Endometrium (tissue), 2 donors: ENCODE measurements at regions not wholly inside any gene's neighbourhood (a gene's known extent, or its start where the extent isn't known, plus 50 kb on each side); places are given as distances from the start of the nearest gene placed in this dataset.

Experiments used
- FAIRE-seq: peaks from 2 replicates; lab custom pipeline; 2012; peaks lifted over from hg19 to GRCh38; lab: Jason Lieb, UNC
- donor health status: control.
- donor health status: control.

DNA sequence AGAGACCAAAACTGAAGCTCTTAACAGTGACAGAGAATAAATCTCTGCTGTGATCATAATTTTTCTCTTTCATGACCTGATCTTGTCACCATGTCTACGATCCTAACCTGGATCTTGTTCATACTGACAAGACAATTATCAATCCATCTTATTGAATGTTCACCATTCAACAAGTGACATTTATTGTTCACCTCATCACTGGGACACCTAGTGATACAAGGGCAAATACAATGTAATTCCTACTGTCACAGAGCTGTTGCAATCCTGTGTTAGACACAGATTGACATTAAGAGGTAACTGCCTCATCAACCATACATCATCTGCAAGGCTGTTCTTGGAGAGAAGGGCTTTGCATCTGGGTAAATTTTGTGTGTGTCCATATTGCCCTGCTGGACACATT, 942.4 kb upstream of the PRR20A start:
- no peak for FAIRE-seq

DNA sequence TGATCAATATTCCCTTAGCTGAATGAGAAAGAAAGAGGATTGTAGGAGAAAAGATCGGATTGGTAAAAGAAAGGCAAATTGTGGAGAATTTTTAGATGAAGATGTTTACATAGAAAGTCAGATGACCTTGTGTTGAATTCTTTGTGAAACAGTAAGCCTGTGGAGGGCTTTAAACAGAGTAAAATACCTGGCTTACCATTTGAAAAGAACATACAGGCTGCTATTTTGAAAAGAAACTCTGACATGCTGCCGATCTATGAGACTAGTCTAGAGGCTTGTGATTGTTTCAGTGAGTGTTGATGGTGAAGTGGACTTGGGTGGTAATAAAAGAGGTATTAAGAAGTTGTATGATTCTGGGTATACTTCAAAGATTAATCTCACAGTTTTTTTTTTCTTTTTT, 938.9 kb upstream of the PRR20A start:
- no peak for FAIRE-seq

DNA sequence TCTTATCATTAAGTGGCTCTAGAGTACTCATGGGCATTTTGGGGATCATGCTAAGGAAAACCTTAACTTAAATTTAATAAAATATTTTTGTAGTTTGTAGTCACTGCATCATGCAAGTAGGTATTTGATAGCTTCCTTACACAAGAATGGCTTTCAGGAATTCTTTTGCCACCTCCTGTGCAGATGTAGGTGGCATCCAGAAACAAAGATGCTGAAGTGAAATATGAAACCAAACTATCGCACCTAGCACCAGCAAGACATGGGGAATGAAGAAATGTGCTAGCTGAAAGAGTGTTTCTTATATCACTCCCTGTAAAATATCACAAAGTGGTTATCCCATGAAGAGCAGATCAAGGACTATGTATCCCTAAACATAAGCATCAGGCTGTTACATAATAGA, 924.5 kb upstream of the PRR20A start:
- no peak for FAIRE-seq

DNA sequence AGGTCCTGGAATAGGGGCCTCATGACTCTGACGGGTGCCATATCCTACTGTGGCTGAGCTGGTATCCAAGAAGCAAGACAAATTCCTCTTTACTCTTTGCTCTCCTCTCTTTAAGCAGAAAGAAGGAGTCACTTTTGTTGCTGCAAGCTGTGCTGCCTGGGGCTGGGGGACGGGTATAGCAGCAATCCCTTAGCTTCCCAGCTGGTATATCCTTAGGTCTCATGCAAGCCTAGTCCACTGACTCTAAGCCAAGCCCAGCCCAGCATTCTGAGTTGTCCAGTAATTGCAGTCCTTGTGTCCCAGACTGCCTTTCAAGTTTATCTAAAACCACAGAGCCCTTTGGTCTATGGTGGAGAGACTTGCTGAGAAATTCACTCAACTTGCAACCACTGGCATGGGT, 893.0 kb upstream of the PRR20A start:
- no peak for FAIRE-seq

DNA sequence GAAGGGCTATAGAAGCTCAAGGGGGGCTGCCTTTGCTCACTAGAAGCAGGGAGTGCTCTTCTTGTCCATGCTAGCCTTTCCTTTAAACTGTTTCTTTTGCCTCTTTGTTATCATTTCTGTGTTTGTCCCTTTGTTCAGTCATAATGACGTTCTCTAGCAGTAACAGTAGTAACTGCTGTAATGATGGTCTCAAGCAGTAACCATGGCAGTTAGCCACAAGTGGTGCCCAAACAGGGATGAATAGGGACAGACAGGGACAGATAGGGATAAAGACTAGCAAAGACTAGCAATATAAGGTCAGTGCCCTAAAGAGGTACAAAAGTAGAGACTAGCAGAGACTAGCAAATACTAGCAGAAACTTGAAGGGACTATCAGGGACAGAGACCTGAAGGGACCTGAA, 869.0 kb upstream of the PRR20A start:
- no peak for FAIRE-seq

DNA sequence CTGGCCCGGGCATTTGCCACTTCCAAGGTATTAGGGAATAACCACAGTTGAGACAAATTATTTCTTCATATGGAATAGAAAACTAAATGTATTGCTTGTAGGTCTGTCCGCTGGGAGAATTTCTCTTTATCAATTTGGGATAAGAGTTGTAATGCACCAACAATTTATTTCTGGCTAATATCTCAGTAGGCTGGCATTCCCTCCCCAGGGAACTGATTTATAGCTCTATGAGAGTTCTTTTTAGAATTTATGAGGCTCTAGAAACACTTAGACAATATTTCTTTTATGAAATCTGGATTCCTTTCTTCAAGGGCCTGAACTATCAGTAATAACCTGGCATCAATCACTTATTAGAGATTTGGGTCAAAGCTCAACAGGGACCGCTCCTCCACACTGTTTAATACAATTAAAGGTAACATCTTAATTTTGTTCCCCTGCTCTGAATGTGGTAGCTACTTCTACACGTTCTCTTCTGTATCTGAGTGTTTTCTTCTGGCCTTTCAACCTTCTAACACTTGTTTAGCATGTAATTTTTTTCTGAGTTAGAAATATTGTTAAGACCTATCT, 857.4 kb upstream of the PRR20A start:
- no peak for FAIRE-seq

DNA sequence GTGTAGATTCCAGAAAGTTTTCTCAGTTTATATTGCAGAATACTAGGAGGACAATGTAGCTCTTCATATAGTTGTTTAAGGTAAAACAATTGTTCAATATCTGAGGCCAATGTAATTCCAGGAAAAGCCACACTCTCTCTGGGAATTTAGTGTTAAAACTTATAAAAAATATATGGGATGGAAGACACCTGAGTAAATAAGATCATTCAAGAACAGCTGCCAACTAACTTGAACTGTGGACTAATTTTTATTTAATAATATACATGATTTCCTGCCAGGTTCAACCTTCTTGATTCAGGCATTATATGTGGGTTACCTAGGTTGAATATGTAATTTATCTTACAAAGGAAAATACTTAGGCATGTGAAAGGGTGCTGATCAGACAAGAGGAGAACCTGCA, 841.1 kb upstream of the PRR20A start:
- no peak for FAIRE-seq

DNA sequence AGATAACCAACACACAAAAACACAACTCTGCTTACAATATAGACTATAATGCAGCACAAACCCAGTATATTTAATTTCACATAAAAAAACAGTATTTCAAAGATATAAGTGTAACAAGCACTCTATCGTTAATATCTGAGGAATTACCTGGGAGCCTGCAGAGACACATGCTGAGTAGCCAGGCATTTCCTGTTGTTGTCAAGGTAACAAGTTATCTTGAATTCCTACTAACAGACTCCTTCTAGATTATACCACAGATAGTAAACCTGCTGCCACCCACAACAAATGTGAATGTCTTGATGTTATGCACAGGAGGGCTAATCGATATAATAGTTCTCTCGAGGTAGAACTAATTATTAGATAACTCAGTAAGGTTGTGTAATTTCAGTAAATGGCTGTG, 826.0 kb upstream of the PRR20A start:
- no peak for FAIRE-seq

DNA sequence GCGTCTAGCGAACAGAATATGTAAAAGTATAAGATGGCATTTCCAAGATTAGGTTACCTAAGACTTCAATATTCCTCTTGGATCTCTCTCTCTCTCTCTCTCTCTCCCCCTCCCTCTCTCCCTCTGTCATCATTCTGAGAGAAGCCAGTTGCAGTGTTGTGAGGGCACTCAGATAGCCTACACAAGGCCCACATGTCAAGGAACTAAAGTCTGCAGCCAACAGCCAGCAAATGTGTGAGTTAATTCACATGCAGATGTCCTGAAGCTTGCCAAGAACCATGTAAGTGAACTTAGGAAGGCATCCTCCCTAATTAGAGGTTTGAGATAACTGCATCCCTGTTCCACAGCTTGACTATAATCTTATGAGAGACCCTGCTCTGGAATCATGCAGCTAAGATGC, 822.9 kb upstream of the PRR20A start:
- no peak for FAIRE-seq

DNA sequence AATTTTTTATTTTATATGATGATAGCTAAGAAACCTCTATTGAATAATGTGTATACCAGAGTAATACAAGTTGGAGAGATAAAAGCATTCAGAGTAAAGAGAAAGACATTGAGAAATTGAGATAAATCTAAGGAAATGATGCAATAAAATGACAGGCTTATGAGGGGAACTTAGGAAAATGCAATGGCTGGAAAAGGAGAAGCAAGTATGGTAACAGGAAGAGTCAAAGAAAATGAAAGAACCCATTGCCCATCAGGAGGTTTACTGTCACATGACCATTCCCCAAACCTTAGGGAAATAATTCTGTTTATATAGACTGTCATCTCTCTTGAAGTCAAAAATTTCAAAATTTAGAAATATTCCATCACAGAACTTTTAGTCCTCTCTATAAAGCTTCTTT, 808.0 kb upstream of the PRR20A start:
- no peak for FAIRE-seq

DNA sequence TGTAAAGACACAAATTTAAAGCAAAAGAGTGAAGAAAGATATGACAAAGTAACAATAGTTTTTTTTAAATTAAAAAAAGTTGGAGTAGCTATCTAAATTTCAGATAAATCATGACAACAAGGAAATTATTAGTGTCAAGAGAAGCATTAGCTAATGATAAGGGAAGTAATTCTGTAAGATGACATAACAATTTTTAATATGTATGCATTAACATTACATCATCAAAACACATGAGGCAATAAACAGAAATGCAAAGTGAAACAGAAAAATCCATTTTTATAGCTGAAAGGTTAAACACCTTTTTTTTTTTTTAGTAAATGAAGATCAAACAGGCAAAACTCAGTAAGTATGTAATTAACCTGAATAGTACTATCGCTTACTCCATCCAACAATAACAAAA, 804.9 kb upstream of the PRR20A start:
- no peak for FAIRE-seq

DNA sequence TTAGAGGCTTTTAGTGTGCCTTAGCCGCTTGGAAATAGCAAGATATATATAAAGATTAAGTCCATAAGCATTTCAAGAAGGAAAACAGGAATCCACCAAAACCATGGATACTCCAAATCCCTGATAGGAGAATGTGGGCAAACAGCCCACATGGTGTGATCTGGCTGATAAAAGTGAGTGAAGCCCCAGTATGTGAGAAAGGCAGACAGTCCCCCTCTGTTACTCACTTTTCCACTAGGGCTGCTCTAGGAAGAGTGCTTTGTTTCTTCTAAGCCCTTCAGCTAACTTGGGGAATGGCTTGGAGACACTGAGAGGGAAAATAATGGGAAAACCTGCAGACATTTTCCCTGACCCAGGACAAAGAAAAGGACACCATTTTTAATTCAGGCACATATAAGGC, 802.3 kb upstream of the PRR20A start:
- FAIRE-seq = no peak

DNA sequence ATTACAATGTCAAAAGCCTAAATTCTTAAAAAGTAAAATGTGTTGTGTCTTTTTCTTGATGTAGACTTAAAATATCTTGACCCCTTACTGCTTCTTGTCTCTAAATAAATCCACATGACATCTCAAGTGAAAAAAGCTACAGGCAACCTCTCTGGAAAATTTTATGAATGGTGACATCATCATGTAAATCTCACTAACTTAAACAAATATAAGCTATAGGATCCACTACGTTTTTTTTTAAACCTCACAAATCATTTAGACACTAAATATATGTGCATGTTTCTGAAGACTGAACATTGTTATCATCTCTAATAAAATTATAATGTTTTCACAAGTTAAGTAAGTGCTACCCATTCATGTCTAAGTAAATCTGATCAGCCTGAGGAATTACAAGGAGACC, 793.7 kb upstream of the PRR20A start:
- no peak for FAIRE-seq

DNA sequence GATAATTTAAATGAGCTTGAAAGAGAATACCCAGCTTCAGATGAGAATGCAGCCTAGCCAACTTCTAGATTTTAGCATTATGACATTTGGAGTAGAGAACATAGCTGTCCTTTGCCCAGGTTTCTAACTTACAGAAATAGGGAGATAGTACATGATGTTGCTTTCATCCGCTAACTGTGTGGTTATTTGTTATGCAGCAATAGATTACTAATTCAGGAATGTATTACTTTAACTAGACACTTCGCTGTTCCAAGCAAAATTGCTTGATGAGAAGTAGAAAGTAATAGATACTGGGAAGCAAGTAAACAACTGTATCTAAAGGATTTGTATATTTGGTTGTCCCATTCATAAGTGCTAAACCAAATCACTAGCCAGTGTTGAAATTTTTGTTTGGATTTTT, 790.9 kb upstream of the PRR20A start:
- no peak for FAIRE-seq

DNA sequence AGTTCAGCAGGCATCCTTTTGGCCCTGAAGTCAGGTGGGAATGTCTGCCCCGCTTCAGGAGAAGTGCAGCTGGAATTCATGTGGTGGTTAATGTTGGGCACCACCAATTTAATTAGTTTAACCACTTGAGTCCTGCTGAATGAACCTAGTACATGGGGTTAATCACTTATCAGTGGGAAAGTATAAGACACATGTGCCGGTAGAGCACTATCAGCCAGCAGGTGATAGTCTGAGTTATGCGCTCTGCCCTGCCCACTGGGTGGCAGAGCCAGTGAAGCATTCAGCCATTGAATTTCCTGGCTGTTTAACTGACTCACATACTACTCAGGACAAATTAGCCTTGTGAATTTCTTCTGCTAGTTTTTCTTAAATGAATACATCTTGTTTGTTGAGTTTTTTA, 789.7 kb upstream of the PRR20A start:
- no peak for FAIRE-seq

DNA sequence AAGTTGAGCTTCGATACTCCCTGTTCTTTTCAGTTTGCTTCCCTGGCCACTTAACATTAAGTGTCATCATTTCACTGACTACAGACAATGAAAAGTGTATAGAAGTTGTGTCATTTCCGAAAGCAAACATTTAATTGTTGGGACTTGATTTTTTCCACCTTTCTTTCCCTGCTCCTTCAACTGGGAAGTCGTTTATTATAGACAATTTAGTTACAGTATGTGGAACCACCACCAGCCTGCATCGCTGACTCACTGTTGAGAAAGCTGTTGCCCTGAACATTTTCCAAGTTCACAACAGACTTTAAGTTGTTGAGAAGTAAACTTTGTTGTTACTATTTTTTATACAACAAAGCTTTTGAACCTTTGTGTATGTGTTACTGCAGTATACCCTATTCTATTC, 788.4 kb upstream of the PRR20A start:
- FAIRE-seq = no peak

DNA sequence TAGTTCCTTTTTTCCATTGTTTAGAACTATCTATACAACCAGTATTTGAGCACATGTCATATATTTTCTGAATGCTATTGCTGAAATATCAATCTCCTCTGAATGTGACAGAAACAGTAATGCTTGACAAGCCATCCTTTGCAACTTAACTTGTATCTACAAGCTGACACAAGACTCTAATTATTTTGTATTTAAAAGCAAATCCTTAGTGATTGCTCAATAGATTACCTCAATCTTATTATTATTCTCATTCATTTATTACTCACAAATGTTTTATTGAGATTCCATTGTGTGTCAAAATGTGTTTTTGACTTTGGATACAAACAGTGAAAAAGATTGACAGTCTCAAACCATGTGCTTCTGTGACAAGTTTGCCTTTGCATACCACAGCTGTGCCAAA, 787.8 kb upstream of the PRR20A start:
- no peak for FAIRE-seq

DNA sequence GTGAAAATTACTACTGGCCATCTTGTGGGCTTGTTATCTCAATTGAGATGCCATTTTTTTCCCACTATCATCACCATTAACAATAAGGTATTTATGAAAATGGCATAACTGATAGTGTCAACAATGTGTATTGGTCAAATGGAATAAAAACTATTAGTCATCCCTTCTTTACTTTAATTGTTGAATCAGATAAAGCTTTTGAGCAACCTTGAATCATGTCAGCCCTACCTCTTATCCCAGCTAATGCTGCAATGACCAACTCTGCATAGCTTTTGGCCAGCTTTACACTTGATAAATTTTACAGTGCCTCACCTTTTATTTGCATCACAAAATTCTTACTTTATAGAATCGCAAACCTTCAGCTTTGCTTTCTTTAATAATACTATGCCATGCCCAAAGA, 784.0 kb upstream of the PRR20A start:
- no peak for FAIRE-seq

DNA sequence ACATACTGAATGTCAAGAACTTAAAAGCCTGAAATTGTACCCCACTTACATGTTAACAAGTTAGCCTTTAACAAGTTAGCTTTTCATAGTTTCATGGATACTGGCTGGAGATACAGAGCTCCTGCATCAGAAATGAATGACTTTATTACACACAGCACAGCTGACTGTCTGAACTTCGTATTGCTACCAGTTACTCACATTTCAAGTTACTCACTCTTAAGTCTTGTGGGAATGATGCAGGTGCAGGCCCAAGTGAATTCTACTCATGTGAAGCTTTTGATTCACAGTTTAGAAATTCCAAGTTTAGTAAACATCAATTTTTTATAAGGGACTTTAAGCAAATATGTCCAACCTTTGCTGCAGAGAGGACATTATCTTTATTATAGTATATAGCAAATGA, 762.2 kb upstream of the PRR20A start:
- FAIRE-seq = no peak

DNA sequence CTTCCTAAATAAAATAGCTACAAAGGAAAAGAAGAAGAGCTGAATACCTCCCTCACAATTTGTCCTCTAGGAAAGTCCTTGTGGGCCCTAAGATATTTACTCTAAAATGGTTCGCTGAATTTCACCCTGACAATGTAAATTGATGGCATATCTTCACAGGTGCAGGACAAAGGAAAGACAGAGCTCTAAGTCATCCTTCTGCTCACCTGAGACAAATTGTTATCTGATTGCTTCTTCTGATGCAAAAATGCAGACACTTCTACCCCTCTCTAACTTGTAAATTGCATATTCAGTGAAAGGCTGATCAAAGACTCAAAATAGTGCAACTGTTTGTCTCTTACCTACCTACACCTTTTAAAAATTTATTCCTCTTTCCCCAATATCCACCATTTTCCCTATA, 747.2 kb upstream of the PRR20A start:
- FAIRE-seq = no peak

DNA sequence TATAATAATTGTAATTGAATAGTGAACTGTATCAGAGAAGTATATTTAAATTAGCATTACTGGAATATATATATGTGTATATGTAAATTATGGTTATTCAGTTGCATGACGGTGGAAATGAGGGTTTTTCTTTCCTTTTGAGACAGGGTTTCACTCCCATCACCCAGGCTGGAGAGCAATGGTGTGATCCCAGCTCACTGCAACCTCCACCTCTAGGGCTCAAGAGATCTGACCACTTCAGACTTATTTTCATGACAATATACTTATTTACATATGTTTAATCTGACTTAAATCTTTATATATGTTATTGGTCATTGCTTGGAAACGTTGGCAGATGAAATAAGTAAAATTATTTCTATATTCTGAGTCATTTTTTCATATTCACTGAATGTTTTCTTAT, 744.4 kb upstream of the PRR20A start:
- FAIRE-seq = no peak

DNA sequence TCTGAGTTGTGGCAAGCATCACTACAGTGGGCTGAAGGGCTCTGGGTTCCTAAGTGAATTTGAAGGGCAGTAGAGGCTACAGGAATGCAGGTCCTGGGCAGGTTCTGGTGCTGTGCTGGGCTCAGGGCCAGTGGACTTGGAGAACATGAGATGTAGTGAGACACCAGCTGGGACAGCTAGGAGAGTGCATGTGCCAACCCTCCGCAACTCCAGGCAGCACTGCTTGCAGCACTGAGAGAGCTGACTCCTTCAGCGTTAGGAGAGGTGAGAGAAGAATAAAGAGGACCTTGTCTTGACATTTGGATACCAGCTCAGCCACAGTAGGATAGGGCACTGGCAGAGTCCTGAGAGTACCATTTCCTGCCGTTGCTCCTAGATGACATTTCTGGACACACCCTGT, 739.9 kb upstream of the PRR20A start:
- FAIRE-seq = no peak

DNA sequence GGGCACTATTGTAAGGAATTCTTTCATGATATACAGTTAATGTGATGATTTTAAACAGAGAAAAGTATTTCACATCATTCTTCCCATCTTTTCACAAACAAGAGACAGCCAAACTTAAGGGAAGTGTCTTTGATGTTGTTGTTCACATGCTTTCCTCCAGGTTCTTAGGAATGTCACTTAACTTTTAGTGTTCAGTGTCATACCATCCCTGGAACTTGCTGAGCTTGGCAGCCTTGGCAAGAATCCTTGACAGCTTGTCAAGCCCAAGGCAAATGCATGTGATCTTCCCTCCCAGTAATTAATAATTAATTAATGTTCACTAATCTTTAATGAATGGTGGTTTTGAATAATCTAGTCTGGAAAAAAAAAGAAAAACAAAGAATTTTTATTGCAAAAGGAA, 727.9 kb upstream of the PRR20A start:
- no peak for FAIRE-seq

DNA sequence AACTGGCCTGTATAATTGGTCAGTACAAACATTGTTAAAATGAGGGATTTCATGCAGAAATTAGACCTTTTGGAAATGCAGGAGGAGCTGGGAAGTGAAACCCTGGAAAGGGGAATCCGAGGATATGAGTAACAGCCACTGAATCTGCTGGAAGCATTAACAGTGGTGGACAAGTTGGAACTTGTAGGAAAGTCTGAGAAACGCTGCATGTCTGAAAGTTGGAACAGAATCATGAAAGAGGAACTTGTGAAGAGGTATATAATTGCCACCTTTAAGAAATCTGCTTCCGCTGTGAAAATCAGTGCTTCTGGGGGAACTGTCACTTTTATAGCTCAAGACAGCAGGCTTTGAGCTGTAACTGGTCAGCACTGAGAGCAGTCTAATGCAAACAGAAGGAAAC, 716.5 kb upstream of the PRR20A start:
- FAIRE-seq = no peak

DNA sequence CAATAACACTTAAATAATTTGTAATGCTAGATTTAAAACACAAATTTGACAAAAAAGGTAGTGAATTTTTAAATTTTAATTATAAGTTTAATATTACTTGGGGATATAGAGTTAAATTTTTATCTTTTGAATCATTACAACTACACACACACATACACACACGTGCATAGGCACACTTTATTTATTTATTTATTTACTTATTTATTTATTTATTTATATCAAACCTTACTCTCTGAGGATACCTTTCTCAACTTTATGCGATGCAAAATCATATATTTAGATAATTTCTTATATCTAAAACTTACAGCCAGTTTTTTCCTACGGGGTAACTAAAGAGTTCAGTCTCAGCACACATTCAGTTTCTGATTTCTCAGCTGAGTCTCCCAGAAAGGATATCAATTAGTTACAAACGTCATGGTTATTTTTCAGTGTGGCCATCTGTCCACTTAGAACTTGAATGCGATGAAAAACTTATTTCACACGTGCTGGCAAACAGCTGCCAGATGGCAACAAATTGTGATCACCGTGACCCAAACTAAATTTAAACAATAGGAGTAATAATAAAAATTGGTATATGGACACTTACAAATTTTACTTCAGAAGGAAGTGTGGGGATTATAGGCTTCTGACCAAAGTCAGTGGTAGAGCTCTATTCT, 683.1 kb upstream of the PRR20A start:
- no peak for FAIRE-seq
